NOMO-1 treated with dmso at 0.1 percent for 144 hours (cell line): ENCODE measurements at regions not wholly inside any gene's neighbourhood (a gene's known extent, or its start where the extent isn't known, plus 50 kb on each side); places are given as distances from the start of the nearest gene placed in this dataset.
"Not testable (repeated sequence)": the region's sequence is repeated elsewhere in the genome, so short reads cannot be mapped to it uniquely, and the experiment has no call there.

Experiments used
- DNase-seq: peaks from one replicate; lab custom pipeline; 2025; ENCODE audit not compliant: unreplicated experiment; lab: John Stamatoyannopoulos, UW

- DNase-seq: no peak
These were observed 105.2 kb upstream of the FRG1 start for GRCh38 chr4:189835505-189835904.

DNA sequence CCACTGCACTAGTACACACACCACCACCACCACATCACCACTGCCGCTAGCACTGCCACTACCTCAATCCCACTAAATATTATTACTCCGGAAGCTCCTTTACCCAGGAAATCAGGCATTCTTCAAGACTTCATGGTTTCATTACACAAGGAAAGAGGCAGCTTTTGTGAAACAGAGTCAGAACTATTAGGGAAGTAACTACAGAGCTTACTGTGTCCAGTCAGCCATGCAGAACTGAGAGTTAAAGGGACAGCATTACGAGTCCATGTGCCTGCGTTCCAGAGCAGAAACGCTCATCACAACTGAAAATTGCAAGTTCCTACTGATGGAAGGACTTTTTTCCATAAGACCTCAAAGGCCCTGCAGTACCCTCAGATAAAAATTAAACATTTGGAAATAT lies 103.2 kb upstream of the FRG1 start:
- no peak for DNase-seq

- DNase-seq: no peak
These were observed 101.7 kb upstream of the FRG1 start for GRCh38 chr4:189838821-189839497.

GRCh38 chr4:189840356-189840755 lies 100.3 kb upstream of the FRG1 start:
- no peak for DNase-seq

- no peak for DNase-seq
These were observed 97.2 kb upstream of the FRG1 start for GRCh38 chr4:189843413-189844009.

GRCh38 chr4:189845145-189845846 lies 95.4 kb upstream of the FRG1 start:
- DNase-seq: no peak

DNA sequence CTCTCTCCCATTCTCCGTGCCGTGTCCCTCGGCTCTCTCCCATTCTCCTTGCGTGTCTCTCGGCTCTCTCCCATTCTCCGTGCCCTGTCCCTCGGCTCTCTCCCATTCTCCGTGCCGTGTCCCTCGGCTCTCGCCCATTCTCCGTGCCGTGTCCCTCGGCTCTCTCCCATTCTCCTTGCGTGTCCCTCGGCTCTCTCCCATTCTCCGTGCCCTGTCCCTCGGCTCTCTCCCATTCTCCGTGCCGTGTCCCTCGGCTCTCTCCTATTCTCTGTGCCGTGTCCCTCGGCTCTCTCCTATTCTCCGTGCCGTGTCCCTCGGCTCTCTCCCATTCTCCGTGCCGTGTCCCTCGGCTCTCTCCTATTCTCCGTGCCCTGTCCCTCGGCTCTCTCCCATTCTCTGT lies 94.6 kb upstream of the FRG1 start:
- DNase-seq: not testable (repeated sequence)

- not testable (repeated sequence) for DNase-seq
These were observed 94.1 kb upstream of the FRG1 start for GRCh38 chr4:189846608-189847007.

GRCh38 chr4:189848672-189849071 lies 92.0 kb upstream of the FRG1 start:
- not testable (repeated sequence) for DNase-seq

- no peak for DNase-seq
These were observed 90.3 kb upstream of the FRG1 start for GRCh38 chr4:189850239-189850856.

- no peak for DNase-seq
These were observed 82.2 kb upstream of the FRG1 start for GRCh38 chr4:189858435-189858834.

GRCh38 chr4:189861101-189861500 lies 79.6 kb upstream of the FRG1 start:
- DNase-seq: no peak

GRCh38 chr4:189869236-189869635 lies 71.4 kb upstream of the FRG1 start:
- DNase-seq: no peak

DNA sequence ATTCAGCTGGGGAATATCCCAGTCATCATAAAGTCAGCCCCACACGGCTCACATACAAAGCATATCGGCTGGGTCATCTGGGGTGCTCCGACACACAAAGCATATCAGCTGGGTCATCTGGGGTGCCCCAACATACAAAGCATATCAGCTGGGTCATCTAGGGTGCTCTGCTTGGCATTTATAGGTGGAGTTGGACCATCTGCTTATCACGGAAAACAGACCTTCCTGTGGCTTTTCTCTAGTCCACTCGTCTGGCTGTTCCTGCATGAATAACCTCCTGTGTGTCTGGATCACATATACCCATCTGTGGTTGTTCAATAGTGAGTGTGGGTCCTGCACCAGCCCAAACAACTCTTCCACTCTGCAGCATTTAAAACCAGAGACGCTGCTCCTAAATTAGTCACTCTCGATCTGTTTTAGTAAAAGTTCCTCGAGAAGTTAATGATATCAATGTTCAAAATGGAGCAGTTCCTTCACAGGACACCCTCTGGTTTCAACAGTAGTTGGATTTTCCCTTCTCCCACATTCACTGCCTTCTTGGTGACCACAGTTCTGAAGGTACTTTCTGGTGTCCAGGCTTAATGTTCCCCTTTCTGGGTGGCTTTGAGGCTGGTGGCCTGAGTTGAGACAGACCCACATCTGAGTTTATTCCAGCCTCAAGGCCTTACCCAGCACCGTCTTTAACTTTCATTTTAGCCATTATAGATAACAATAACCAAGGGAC lies 70.0 kb upstream of the FRG1 start:
- DNase-seq: no peak

- DNase-seq: no peak
These were observed 66.1 kb upstream of the FRG1 start for GRCh38 chr4:189874591-189874990.

DNA sequence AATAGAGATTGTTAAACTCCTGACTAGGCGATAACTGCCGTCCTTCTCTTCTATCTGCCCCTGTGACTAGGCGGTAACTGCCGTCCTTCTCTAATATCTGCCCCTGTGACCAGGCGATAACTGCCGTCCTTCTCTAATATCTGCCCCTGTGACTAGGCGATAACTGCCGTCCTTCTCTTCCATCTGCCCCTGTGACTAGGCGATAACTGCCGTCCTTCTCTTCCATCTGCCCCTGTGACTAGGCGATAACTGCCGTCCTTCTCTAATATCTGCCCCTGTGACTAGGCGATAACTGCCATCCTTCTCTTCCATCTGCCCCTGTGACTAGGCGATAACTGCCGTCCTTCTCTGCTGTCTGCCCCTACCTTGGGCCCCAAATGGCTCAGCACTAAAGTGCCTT lies 59.5 kb upstream of the FRG1 start:
- DNase-seq: not testable (repeated sequence)

DNA sequence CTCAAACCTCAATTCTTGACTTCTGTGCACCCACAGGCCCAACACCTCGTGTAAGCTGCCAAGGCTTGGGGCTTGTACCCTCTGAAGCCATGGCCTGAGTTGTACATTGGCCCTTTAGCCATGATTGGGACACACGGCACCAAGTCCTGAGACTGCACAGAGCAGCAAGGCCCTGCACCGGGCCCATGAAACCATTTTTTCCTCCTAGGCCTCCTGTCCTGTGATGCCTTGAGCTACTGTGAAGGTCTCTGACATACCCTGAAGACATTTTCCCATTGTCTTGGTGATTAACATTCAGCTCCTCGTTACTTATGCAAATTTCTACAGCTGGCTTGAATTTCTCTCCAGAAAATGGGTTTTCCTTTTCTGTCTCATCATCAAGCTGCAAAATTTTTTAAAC lies 52.3 kb upstream of the FRG1 start:
- DNase-seq: not testable (repeated sequence)
